ENCODE measurements at regions not wholly inside any gene's neighbourhood (a gene's known extent, or its start where the extent isn't known, plus 50 kb on each side); places are given as distances from the start of the nearest gene placed in this dataset.

- no peak for DNase-seq
These were observed 620.0 kb upstream of the B3GALT2 start for GRCh38 chr1:193806079-193807048.

- DNase-seq, result no peak
These were observed 613.7 kb upstream of the B3GALT2 start for GRCh38 chr1:193799948-193800690.

DNA sequence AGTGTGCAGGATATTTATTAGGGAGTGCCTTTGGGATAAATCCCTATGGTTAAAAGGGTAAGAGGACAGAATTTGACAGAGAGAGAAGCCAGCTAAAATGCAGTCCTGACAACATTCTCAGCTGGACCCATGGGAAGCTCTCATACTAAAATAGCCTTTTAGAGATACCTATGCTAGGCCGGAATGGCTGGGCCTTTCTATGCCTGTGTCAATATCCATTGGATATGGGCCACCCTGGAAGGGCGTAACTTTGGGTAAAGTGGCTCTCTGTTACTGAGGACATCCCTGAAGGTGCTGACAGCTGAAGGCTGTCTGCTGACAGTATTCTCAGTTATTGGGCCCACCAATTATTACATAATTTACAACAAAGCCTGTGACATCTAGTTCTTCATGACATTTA is 613.0 kb upstream of the B3GALT2 start:
- DNase-seq, result no peak

DNA sequence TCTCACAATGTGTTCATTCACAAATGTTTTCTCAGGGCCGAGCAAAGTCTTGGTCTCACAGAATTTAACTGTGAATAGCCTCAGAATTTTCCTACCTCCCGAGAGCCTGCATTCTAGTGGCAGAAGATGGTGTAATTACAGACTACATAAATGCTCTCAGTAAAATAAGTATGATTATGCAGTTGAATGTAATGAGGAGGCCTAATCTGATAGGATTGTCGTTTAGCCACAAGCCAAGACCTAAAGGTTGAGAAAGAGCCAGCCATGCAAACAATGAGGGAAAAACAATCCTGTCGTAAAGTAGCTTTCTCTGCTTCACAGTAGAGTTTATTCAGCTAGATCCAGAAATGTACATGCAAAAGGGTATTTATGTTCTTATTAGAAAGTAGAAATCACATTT is 607.8 kb upstream of the B3GALT2 start:
- DNase-seq, result no peak

DNA sequence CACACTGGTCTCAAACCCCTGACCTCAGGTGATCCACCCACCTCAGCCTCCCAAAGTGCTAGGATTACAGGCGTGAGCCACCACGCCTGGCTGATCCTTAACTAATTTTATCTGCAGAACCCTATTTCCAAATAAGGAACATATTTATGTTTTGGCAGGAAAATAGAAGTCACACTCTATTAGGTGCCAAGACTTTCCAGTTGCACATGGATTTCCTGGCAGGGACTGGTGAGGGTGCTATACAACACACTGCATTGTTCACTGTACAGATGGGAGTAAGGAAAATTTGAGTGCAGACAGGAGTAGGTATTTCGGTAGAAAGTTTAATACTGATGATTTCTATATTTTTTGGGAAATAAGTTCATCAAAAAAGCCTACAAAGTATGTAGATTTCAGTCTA is 605.3 kb upstream of the B3GALT2 start:
- no peak for DNase-seq

DNA sequence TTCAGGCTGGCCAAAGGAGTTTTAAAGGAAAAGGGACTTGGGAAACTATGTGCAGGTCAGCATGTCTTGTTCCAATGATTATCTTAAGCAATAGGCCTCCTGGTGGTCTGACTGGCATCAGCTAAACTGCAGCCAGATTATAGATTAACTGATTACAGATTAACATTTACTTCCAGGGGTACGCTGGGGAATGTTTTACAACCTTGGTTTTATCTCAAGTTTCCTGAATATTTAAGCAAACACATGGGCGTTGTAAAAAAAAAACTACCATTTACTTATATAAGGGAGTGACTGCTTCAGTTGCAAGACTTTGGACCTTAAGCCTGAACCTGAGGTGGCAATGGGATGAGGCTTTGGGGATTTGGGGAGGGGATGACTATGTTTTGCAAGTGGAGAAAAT is 600.6 kb upstream of the B3GALT2 start:
- no peak for DNase-seq

GRCh38 chr1:193785850-193786420 is 599.5 kb upstream of the B3GALT2 start:
- DNase-seq, result no peak

- DNase-seq, result no peak
These were observed 588.3 kb upstream of the B3GALT2 start for GRCh38 chr1:193774536-193775323.

DNA sequence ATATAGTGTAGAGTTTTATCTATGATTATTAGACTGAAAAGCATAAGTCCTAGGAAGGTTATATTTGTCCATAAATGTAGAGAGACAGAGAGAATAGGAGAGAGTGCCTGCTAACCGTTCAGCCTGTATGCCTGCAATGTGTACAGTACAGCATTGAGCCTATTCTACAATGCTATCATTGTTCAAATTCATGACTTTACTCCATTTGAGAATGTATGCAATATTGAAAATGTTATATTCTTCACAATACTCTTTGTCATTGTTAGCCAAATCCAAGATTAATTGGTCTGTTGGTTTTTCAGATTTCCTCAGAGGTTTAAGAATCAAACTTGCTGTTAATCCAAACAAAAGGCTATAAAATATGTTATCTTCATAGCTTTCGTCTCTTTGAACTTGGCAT is 585.2 kb upstream of the B3GALT2 start:
- DNase-seq, result no peak

- DNase-seq, result no peak
These were observed 583.2 kb upstream of the B3GALT2 start for GRCh38 chr1:193769651-193770050.

- DNase-seq, result no peak
These were observed 581.5 kb upstream of the B3GALT2 start for GRCh38 chr1:193767886-193768285.

GRCh38 chr1:193766329-193766728 is 579.9 kb upstream of the B3GALT2 start:
- DNase-seq, result no peak

DNA sequence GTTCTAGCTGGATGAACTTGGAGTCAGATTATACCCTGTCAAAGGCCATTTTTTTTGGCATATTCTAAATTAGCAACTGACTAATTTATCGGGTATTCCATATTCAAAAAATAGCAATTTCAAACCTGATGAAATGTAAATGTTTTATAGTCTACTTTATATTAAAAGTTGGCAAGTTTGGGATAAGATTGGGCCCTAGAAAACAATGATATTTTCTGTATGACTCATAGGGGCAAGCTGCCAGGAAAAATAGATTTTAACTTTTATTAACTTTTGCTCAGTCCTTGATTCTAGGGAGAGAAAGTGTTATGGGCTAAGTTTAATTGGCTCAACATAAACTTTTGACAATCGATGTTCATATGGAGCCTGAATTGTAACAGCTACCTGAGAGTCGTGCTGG is 576.9 kb upstream of the B3GALT2 start:
- no peak for DNase-seq

GRCh38 chr1:193762236-193762635 is 575.8 kb upstream of the B3GALT2 start:
- DNase-seq, result no peak

DNA sequence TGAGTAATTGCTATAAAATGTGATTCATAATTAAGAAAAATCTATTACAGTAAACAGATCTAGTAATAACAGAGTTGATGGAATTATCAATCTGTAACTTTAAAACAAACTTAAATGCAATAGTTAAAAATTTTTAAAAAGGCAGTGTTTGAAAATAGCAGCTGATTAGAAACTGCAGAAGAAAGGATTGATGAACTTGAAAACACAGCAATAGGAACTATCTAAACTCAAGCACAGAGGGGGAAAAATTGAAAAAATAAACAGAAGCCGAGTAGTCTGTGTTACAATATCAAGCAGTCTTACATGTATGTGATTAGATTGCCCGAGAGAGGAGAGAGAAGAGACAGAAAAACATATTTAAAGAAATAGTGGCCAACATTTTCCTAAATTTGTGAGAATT is 569.0 kb upstream of the B3GALT2 start:
- no peak for DNase-seq

- DNase-seq, result no peak
These were observed 568.5 kb upstream of the B3GALT2 start for GRCh38 chr1:193754732-193755427.

GRCh38 chr1:193754151-193754550 is 567.7 kb upstream of the B3GALT2 start:
- DNase-seq, result no peak

DNA sequence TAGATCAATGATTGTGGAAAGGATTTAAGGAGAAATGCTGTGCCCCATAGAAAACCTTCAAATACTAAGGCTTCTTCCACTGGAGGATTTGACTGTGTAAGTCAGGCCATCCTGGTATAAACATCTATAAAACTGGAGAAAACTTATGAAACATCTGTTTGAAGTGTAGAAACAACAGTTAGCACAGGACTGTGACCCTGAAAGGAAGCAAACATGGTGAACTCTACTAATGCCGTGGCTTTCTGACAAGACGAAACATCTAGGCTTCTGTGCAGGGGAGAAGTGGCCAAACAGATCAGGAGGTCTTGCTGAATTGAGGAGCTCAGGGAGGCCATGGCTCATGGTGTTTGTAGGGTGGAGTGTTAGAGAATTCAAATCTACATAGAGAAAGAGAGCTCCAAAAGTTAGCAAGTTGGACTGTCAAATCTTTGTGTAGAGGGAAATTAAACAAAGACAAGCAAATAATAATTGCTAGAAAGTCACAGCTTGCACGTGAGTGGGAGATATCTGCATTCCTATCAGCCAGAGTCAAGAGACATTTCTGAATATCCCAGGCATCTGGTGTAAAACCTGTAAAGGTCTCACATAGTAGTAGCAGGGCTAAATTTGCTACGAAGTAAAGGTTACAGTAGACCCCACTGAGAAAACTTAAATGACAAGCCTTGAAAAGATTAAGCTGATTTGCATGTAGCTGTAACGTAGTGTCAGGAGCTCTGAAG is 566.8 kb upstream of the B3GALT2 start:
- DNase-seq, result no peak

DNA sequence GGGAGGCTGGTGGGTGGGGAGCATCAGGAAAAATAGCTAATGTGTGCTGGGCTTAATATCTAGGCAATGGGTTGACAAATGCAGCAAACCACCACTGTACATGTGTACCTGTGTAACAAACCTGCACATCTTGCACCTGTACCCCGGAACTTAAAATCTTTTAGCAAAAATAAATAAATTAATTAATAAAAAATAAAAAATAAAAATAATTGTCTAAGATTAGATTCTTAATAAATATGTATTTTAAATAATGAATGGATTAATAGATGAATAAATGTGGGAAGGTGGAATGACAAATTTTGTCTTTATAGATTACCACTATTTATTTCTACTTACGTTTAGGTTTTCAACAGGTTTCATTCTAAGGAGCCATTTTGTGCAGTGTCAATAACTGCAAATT is 563.5 kb upstream of the B3GALT2 start:
- DNase-seq, result no peak

DNA sequence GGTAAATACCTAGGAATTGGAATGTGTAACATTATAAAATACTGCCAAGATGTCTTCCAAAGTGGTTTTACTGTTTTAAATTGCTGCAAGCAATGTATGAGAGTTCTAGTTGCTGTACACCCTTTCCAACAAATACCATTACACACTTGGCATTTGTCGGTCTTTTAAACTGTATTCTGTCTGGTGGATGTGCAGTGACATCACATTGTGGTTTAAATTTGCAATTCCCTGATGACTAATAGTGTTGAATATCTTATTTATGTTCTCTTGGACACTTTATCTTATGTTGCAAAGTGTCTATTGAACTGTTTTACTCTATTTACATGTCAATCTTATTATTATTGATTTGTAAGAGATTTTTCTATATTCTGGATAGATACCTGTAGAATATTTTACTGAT is 561.2 kb upstream of the B3GALT2 start:
- no peak for DNase-seq

- no peak for DNase-seq
These were observed 554.8 kb upstream of the B3GALT2 start for GRCh38 chr1:193741228-193741627.

GRCh38 chr1:193740762-193741161 is 554.3 kb upstream of the B3GALT2 start:
- no peak for DNase-seq
